Activated CD8-positive, alpha-beta memory T cell treated with anti-CD3 and anti-CD28 coated beads for 36 hours (primary cell): ENCODE measurements at regions not wholly inside any gene's neighbourhood (a gene's known extent, or its start where the extent isn't known, plus 50 kb on each side); places are given as distances from the start of the nearest gene placed in this dataset.
"Not testable (repeated sequence)": the region's sequence is repeated elsewhere in the genome, so short reads cannot be mapped to it uniquely, and the experiment has no call there.

Source experiments
- CTCF ChIA-PET: fragments of 350-600 bp; sonication (Branson Sonifier 250); formaldehyde crosslinking; loops from one replicate; lab custom pipeline; 2021; ENCODE audit warnings: antibody characterized with exemption; lab: Charles Lee
- POLR2A ChIA-PET: fragments of 350-600 bp; sonication (Branson Sonifier 250); formaldehyde crosslinking; loops from one replicate; lab custom pipeline; 2021; ENCODE audit warnings: antibody characterized with exemption; lab: Charles Lee

GRCh38 chr16:63883091-63883490 lies 1238.8 kb downstream of the CDH11 start:
- ChIA-PET CTCF (no interaction called here), POLR2A (no interaction called here)

- POLR2A ChIA-PET = no interaction called here
- CTCF ChIA-PET = no interaction called here
These were observed 1239.3 kb downstream of the CDH11 start for GRCh38 chr16:63882576-63882975.

- POLR2A ChIA-PET = no interaction called here
- CTCF ChIA-PET = no interaction called here
These were observed 1240.9 kb downstream of the CDH11 start for GRCh38 chr16:63880948-63881347.

- ChIA-PET POLR2A (no interaction called here), CTCF (no interaction called here)
These were observed 1244.5 kb downstream of the CDH11 start for GRCh38 chr16:63877401-63877800.

GRCh38 chr16:63876103-63876502 lies 1245.8 kb downstream of the CDH11 start:
- ChIA-PET CTCF (no interaction called here), POLR2A (no interaction called here)

- POLR2A ChIA-PET, CTCF ChIA-PET: not testable (repeated sequence)
These were observed 1261.2 kb downstream of the CDH11 start for GRCh38 chr16:63860700-63861099.

GRCh38 chr16:63856537-63856936 lies 1265.3 kb downstream of the CDH11 start:
- ChIA-PET CTCF (no interaction called here), POLR2A (no interaction called here)

- CTCF ChIA-PET = no interaction called here
- POLR2A ChIA-PET = no interaction called here
These were observed 1270.9 kb downstream of the CDH11 start for GRCh38 chr16:63850979-63851378.

- ChIA-PET CTCF (no interaction called here), POLR2A (no interaction called here)
These were observed 1280.6 kb downstream of the CDH11 start for GRCh38 chr16:63841271-63841670.

- ChIA-PET POLR2A (no interaction called here), CTCF (no interaction called here)
These were observed 1291.8 kb downstream of the CDH11 start for GRCh38 chr16:63830061-63830460.

- CTCF ChIA-PET = no interaction called here
- POLR2A ChIA-PET = no interaction called here
These were observed 1299.0 kb downstream of the CDH11 start for GRCh38 chr16:63822818-63823217.

GRCh38 chr16:63816276-63816675 lies 1305.6 kb downstream of the CDH11 start:
- ChIA-PET CTCF (no interaction called here), POLR2A (no interaction called here)

GRCh38 chr16:63813862-63814261 lies 1308.0 kb downstream of the CDH11 start:
- ChIA-PET POLR2A (no interaction called here), CTCF (no interaction called here)

GRCh38 chr16:63808730-63809129 lies 1313.1 kb downstream of the CDH11 start:
- ChIA-PET POLR2A (no interaction called here), CTCF (no interaction called here)

- ChIA-PET POLR2A (no interaction called here), CTCF (no interaction called here)
These were observed 1314.9 kb downstream of the CDH11 start for GRCh38 chr16:63806794-63807506.

GRCh38 chr16:63804126-63804525 lies 1317.7 kb downstream of the CDH11 start:
- ChIA-PET CTCF (no interaction called here), POLR2A (no interaction called here)

GRCh38 chr16:63789603-63790002 lies 1332.3 kb downstream of the CDH11 start:
- ChIA-PET POLR2A (no interaction called here), CTCF (no interaction called here)

- ChIA-PET POLR2A (no interaction called here), CTCF (no interaction called here)
These were observed 1334.8 kb downstream of the CDH11 start for GRCh38 chr16:63787014-63787413.

- ChIA-PET CTCF (no interaction called here), POLR2A (no interaction called here)
These were observed 1336.7 kb downstream of the CDH11 start for GRCh38 chr16:63785170-63785569.

- ChIA-PET POLR2A (no interaction called here), CTCF (no interaction called here)
These were observed 1345.4 kb downstream of the CDH11 start for GRCh38 chr16:63776437-63776836.

GRCh38 chr16:63776034-63776433 lies 1345.8 kb downstream of the CDH11 start:
- ChIA-PET CTCF (no interaction called here), POLR2A (no interaction called here)

GRCh38 chr16:63774302-63774701 lies 1347.6 kb downstream of the CDH11 start:
- POLR2A ChIA-PET = no interaction called here
- CTCF ChIA-PET = no interaction called here
